GM21367 (cell line): ENCODE measurements at regions not wholly inside any gene's neighbourhood (a gene's known extent, or its start where the extent isn't known, plus 50 kb on each side); places are given as distances from the start of the nearest gene placed in this dataset.
"Not testable (repeated sequence)": the region's sequence is repeated elsewhere in the genome, so short reads cannot be mapped to it uniquely, and the experiment has no call there.

Experiments
- ATAC-seq: cut with Tn5 transposase; IDR thresholded peaks from one replicate; pipeline ENCODE4 v1.9.1; 2021; ENCODE audit not compliant: unreplicated experiment

DNA sequence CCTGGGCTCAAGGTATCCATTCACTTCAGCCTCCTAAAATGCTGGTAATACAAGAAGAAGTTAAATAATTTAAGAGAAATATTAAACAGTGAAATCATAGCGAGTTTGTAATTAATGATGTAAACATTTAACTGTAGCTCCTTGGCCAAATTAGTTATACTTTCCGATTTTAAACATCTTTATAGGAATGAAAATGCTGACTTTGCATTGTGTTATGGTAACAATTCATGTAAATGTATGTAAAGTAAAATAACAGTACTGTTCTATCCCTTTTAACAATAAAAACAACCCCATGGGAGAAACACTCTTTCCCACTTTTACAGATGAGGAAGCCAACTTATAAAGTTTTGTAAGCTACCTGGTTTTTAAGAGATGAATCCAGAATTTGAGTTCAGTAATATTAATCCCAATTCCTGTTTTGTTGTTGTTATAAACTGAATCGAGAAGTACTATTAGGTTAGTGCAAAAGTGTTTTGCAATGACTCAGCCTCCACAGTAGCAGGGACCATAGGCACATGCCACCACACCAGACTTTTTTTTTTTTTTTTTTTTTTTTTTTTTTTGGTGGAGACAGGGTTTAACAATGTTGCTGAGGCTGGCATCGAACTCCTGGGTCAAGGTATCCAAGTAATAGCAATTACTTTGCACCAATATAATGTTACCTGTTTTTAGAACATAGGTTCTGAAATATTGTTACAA, 1360.4 kb downstream of the BRINP3 start:
- ATAC-seq = no peak

DNA sequence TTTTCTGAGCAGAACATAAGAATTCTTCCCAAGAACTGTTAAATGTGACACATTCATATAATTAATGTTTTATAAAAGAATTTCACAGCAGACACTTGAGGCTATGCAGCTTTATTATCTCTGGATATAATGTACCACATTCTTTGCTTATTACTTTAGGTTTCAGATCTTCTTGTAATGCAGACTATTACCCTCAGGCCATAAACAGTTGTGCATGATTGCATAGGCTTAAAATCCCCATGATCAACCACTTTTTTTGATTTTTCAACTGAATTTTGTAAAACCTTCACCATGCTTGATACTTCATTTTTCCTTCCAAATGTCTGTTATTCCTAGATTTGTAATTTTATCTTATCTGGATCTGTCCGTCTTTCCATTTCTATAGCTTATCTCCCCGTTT, 1355.7 kb downstream of the BRINP3 start:
- ATAC-seq = no peak

DNA sequence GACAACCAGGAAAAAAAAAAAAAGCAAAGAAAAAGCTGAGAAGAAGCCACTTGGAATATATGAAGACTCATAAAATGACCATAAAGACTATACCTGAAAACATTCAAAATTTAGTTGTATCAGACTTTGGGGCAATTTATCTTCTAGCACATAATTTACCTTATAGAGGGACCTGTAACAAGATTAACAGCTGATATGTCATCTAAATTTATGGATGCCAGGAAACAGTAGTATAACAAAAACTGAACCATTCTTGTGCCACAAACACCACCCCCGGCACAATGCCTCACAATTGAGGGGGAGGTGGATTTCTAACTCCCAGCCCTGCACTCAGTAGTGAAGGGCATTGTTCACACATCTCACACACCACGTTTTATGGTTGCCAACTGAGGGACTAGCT, 1352.0 kb downstream of the BRINP3 start:
- no peak for ATAC-seq

- ATAC-seq = no peak
Measured at GRCh38 chr1:189131576-189131975, 1346.1 kb downstream of the BRINP3 start.

- ATAC-seq = not testable (repeated sequence)
Measured at GRCh38 chr1:189139748-189140147, 1337.9 kb downstream of the BRINP3 start.

DNA sequence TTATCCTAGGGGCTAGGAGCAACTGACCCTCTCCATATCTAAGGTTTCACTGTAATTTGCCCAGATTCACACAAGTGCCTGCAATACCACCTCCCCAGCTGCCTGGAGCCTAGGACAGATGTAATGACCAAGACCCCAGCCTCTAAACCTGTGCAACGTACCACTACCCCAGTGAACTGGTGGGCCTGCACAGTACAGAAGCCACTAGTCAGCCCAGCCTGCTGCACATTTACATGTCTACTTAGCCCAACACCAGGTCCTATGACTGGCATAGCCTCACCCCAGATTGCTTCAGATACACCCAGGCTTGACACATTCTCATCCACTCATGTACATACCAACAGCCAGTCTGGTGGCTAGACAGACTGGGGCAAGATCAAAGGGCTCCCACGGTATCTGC, 1336.6 kb downstream of the BRINP3 start:
- no peak for ATAC-seq

DNA sequence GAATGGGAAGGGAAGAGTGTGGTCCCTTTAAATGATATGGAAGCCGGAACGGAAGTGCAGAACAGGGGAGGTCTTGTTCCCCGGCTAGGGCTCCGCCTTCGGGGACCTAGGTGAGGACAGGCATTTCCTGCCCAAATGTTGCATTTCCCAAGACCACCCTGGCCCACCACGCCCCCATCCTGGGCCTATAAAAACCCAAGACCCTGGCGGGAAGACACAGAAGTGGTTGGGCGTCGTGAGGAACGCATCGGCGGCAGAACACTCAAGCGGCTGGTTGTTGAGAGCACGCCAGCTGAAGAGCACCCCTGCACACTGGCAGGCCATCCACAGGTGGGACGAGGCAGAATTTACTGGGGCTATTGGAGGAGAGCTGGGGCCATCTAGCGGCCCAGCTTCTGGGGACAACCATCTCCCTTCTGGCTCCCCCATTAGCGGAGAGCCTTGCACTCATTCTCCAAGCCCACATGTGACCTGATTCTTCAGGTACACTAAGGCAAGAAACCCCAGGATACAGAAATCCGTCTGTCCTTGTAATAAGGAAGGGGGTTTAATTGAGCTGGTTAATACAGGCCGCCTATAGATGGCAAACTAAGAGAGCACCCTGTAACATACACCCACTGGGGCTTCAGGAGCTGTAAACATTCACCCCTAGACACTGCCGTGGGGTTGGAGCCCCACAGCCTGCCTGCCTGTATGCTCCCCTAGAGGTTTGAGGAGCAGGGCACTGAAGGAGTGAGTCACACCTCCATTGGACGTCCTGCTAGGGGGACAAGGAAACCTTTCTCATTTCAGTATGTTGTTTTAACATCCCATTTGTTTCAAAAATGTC, 1327.9 kb downstream of the BRINP3 start:
- no peak for ATAC-seq

DNA sequence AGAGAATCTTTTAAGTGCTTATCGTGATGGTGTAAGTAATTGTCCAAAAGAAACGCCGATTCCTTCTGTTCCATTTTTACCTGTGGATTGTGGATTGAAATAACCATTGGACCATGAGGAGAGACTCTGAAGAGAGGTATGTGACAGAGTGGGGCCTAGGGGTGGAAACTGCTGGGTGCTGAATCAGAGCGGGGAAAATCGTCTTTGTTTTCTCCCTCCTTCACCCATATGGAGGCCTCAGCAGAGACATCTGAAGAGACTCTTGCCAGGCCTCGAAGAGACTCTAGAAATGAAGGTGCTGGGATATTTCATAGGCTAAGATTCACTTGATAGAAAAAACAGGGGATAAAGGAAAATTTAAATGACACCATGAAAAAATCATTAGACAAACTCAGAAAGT, 1327.0 kb downstream of the BRINP3 start:
- ATAC-seq = no peak

GRCh38 chr1:189151361-189151760, 1326.3 kb downstream of the BRINP3 start:
- ATAC-seq = no peak

GRCh38 chr1:189152685-189153084, 1325.0 kb downstream of the BRINP3 start:
- ATAC-seq = no peak

- no peak for ATAC-seq
Measured at GRCh38 chr1:189158155-189158554, 1319.5 kb downstream of the BRINP3 start.

DNA sequence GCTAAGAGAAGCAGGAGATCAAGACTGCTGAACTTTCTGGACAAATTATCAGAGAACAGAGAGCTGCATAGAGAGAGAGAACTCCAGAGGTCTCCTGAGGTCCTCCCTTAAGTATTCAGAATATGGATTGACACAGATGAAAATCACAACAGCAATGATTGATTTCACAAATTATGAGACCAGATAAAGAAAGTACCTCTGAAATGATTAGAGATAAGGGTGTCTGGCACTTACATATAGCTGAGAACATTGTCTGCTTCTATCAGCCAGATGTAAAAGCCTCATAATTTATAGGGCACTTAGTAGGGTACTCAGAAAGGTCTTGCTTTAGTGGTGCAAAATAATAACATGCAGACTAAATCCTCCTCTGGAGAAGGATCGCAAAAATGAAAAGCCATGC, 1301.8 kb downstream of the BRINP3 start:
- ATAC-seq = no peak

GRCh38 chr1:189180057-189180456, 1297.6 kb downstream of the BRINP3 start:
- no peak for ATAC-seq

GRCh38 chr1:189185097-189185496, 1292.6 kb downstream of the BRINP3 start:
- ATAC-seq = no peak

DNA sequence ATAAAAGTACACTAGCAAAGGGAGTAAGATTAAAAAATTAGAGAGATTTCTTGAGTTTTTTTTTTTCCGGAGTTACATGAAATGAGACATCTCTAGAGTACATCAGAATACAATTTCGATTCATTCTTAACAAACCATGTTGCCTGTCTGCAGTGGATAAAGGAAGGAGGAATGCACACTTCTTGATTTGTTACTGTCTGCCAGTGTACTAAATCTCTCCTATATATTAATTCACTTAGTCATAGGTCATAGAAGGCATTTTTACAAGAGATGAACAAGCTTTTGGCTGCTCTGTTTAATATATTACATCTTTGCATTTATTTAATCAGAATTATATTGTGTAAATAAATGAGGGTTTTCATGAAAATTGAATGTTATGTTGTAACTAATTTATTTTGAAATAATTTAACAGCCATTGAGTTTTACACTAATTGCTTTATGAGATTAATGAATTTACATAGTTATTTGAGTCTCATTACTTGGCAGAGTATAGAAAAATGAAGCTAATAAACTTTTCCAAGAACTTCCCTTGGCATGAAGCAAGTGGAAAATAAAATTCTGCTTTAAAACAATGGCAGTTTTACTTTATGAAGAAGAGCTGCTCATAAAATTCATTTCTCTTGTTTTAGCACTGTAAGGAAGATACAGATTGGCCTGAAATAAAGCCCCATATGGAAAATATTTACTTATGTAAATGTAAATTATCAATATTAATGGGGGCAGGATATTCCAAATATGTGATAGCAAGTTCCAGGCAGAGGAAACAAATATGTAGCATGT, 1284.7 kb downstream of the BRINP3 start:
- ATAC-seq = no peak

DNA sequence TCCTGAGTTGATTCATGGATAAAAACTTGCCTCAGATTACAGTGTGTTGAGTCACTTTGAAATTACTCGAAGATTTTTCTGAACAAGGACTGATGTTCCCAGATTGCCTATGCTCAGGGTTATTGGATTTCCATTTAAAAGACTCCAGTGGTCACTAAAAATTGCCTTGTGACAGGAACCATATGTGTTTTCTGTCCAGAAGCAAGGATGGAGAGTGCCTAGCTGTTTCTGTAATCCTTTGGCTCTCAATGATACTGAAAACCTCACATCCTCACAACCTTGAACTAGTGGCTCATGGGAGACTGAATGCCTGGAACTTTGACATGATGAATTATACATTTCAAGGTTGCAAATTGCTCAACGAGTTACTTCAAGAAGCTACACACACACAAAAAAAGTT, 1271.8 kb downstream of the BRINP3 start:
- ATAC-seq = no peak

DNA sequence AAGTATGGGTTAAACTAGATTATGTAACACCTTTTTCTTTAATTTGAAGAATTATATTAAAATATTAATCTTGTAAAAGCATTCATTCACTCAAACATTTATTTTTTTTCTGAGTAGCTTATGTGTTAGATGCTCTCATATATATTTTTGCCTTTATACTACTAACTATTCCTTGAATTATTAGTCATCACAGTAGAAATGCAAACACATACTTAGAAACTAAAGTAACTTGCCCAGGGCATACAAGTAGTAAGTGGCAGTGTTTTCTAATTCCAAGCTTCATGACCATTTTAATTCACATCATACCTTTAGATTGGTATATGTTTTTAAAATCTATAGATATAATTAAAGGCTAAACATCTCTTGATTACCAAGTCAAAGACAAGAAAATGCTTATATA, 1271.0 kb downstream of the BRINP3 start:
- ATAC-seq = no peak

GRCh38 chr1:189211742-189212141, 1265.9 kb downstream of the BRINP3 start:
- ATAC-seq = no peak

DNA sequence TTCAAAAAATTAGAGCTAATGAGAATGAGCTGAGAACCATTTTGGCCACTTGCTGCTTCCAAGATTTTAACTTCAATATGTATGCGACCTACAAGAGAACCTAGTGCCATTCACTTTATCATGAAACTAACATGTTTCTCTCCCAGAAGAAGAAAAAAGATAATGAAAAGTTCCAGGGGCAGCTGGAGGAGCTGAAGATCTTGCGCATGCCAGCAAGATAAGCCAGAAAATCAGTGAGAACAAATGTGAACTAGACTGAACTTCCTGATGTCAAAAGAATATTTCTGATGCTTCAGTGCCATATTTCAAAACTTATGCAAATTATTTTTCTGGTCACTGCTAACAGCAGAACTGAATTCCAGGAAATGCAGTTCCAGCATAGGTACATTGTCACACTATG, 1265.1 kb downstream of the BRINP3 start:
- ATAC-seq = no peak

DNA sequence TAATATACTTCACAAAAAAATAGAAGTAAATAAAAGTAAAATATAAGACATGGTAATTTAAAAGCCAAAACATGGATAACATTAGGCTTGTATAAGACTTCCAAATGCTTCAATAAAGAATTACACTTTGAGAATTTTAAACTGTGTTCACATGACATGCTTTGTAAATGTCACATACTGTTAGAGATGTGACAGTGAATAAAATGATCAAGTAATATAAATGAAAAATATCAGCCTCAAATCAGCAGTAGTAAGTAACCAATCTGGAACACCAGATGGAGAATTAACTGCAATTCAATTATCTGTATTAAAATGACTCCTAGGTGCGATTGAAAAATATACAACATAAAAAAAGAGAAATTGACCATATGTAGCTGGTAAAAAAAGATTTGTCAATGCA, 1260.8 kb downstream of the BRINP3 start:
- ATAC-seq = no peak

- no peak for ATAC-seq
Measured at GRCh38 chr1:189217646-189218045, 1260.0 kb downstream of the BRINP3 start.

DNA sequence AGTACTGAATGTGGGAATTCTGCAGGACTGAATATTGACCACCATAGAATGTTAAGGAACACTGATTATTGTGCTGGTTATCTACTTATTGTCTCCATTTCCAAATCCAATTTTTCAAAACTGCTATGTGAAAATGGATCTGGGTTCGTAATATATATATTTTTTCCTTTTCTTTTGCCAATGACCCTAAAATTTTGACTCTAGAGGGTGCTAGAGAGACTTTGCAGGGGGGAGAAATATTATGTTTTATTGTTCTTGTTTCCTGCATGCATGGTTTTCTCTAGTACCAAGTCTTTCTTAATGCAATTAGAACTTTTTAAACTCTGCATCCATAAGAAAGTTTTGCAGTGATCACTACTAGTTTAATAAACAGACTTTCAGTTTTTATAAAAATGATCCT, 1256.9 kb downstream of the BRINP3 start:
- ATAC-seq = no peak
